Skin of body (tissue), 1 donor: ENCODE measurements at regions not wholly inside any gene's neighbourhood (a gene's known extent, or its start where the extent isn't known, plus 50 kb on each side); places are given as distances from the start of the nearest gene placed in this dataset.
"Not testable (repeated sequence)": the region's sequence is repeated elsewhere in the genome, so short reads cannot be mapped to it uniquely, and the experiment has no call there.

ENCODE experiments used
- DNase-seq: peaks from one replicate; lab custom pipeline; 2025; lab: John Stamatoyannopoulos, UW

- DNase-seq, result no peak
These were observed 906.9 kb upstream of the TMEFF2 start for GRCh38 chr2:193101591-193101990.

GRCh38 chr2:193088026-193088425, 893.3 kb upstream of the TMEFF2 start:
- DNase-seq, result no peak

DNA sequence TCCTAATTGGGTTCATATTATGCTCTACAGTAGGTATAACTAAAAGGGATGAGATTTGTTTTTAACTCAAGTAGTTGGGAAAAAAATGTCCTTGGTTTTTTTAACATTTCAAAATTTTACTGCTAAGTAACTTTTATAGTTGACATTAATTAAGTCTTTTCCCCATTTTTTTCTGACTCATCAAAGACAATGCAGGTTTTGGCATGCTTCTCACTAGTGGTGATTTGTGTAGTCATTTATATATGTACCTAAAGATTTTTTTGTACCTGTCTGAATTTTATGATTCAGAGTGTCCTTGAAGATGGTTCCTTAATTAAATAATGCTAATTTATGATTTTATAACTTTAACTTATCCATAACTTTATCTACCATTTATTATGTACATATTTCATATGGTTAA, 882.3 kb upstream of the TMEFF2 start:
- DNase-seq, result no peak

DNA sequence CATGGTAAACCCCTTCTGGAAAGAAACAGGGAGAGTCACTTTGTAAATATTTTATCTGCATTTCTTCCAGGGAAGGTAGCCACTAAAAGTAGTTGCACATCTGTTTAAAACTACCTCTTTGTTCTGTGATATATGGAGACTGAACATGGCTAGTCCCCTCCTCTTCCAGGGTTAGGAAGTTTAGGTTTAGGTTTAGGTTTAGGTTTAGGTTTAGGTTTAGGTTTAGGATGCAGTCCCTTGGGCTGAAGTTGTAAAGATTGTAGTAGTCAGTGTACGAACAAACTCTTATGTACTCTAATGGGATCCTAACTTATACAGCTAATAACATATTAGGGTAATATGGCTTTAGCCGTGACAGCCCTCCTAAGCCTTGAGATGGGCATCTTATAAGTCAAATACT, 880.2 kb upstream of the TMEFF2 start:
- no peak for DNase-seq

GRCh38 chr2:193072647-193073046, 877.9 kb upstream of the TMEFF2 start:
- DNase-seq, result no peak

DNA sequence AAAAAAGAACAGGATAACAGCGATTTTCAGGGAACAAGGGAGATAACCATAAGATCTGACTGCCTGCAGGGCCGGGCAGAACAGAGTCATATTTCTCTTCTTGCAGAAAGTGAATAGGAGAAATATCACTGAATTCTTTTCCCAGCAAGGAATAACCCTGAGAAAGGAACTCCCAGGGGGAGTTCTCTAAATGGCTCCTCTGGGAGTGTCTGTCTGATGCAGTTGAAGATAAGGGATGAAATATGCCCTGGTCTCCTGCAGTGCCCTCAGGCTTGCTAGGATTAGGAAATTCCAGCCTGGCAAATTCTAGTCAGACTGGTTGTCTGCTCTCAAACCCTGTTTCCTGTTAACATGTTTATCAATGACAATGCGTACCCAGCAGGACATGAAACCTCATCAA, 830.8 kb upstream of the TMEFF2 start:
- DNase-seq, result not testable (repeated sequence)

DNA sequence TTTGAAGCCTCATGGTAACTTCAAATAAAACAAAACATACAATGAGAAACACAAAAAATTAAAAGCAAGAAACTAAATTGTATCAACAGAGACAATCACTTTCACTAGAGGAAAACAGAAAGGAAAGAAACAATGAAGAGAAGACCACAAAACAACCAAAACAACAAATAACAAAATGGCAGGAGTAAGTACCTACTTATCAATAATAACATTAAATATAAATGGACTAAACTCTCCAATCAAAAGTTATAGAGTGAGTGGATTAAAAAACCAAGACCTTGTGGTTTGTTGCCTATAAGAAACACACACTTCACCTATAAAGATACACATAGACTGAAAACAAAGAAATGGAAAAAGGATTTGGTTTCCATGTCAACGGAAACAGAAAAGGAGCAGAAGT, 830.1 kb upstream of the TMEFF2 start:
- no peak for DNase-seq

GRCh38 chr2:193011870-193012269, 817.1 kb upstream of the TMEFF2 start:
- DNase-seq, result no peak

DNA sequence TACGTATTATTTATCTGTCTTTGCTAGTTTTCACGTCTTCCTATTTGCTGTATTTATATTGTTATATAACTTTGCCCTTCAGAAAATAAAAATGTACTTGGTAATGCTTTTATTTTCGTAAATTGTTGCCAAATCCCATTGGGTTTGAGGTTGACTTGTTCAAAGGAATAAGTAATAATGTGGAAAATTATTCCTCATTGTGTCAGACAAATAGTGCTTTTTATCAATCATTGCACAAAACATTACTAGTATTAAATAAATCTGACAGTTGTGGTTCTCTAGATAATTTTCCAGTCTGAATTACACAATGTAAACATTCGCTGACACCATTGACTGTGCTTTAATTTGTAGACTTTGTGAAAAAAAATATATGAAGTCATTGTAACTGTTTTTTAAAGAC, 798.3 kb upstream of the TMEFF2 start:
- DNase-seq, result no peak

DNA sequence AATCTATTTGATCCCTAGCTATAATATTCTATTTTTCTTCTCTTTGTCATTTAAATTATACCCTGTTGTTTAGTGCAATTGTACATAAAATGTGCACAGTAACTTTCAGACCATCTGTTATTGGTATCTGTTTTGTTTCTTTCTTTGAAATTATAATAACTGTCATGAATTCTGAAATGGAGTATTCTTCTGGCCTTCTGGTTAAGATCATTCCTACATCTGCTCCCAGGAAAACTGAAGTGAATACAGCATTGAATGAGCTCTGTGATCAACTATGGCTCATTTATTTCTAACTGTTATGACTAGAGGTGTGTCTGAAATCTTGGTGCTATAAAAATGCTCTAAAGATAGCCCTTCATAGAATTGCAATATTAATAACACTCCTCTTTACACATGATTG, 788.4 kb upstream of the TMEFF2 start:
- DNase-seq, result no peak

DNA sequence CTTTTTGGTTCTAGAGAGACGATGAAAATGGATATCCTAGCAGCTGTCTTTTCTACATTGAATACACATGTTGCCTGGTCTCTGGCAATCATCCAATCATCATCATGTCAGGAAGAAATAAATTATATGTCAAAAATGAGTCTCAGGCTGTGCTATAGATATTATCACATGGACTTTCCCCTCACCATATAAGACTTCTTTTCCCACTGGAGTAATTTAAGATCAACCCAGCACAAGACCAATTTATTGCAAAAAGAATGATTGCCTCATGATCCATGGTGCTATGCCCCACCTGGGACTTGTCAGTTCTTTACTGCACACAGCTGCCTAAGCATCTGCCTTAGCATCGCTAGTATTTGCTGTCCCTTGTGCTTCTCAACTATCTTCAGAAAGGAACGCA, 783.7 kb upstream of the TMEFF2 start:
- DNase-seq, result peak; percentile 82

GRCh38 chr2:192971981-192972380, 777.2 kb upstream of the TMEFF2 start:
- DNase-seq, result no peak

- no peak for DNase-seq
These were observed 774.3 kb upstream of the TMEFF2 start for GRCh38 chr2:192969055-192969454.

DNA sequence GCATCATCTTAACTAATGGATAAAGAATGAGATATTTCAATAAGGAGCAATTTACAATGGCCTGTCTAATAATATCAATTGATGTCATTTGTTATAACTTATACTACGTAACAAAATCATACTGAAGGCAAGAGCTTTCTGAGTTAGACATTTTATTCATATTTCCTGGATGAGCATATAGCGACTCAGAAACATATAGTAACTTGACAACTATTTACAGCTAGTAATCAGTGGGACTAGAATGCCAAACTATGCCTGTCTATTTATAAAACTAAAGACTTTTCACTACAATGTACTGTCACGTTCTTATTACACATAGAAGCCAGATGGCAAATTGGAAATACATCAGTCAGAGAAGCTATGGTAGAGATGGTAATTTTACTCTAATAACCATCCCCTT, 766.2 kb upstream of the TMEFF2 start:
- no peak for DNase-seq

DNA sequence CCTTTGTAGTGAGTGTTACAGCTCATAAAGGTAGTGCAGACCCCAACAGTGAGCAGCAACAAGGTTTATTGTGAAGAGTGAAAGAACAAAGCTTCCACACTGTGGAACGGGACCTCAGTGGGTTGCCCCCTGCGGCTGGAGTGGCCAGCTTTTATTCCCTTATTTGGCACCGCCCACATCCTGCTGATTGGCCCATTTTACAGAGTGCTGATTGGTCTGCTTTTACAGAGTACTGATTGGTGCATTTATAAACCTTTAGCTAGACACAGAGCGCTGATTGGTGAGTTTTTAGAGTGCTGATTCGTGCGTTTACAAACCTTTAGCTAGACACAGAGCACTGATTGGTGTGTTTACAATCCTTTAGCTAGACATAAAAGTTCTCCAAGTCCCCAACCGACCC, 763.9 kb upstream of the TMEFF2 start:
- not testable (repeated sequence) for DNase-seq

DNA sequence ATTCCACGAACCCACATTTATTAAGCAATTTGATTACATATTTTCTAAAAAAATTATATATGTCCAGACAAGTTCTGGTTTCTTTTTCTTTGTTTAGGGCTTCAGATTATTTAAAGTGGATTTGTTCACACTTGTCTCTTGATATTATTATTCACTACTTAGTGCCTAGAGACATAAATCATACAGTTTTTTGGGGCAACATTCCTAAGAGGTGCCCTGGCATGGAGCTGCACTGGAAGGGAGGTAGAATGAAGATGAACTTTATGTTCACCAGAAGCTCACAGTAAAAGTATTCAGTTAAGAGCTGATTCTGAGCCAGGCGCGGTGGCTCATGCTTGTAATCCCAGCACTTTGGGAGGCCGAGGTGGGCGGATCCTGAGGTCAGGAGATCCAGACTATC, 762.7 kb upstream of the TMEFF2 start:
- DNase-seq, result no peak

DNA sequence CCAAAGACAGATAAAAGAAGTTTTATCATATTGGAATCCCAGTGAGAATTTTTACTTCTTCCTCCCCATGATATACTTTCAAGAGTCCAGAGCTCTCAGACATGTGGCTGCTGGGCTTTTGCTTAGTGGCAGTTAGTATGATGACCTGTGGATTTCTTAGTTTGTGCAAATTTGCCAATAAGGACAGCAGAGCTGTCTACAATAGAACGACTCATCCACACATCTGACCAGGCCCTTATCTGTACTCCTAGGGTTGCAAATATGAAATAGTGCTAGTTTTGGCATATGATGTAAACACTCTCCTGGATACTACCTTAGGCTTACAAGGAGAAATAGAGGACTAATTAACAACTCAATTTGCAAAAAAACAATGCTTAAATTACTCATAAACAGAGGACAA, 758.4 kb upstream of the TMEFF2 start:
- DNase-seq, result no peak

GRCh38 chr2:192952245-192952644, 757.5 kb upstream of the TMEFF2 start:
- no peak for DNase-seq

GRCh38 chr2:192948316-192948715, 753.6 kb upstream of the TMEFF2 start:
- DNase-seq, result peak; percentile 42

DNA sequence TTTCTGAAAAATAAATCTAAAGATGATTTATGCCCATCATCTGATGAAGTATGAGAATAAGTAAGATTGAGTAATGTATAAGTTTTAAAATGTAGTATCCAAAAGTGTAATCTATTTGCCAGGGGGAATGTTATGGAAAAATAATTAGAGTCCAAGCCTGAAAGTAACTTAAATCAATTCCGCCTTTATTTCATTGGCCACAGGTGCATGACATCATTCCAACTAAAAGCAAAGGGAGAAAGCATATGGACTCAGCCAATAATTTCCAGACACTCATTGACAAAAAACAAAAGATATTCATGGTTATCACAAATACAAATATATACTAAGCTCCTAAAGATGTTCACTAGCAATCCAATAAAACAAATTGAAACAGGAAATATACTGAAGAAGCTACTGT, 752.6 kb upstream of the TMEFF2 start:
- DNase-seq, result no peak

DNA sequence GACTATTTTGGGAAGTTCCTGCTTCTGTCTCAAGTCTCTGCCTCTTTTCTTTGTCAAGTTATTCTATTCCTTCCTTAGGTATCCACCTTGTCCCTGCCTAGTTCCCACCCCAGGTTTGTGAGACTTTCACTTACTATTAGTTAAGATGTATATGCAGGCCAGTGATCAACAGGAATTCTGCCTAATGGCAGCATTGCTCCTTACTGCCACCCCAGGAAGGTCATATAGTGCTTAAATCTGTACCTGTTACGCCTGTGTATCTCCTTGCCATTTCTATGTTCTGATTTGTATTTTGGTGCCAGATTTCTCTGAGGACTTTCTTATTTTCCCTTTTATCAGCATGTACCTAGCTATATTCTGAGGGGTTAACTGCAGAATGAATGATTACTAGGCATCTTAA, 746.0 kb upstream of the TMEFF2 start:
- DNase-seq, result no peak

- peak; percentile 54 for DNase-seq
These were observed 737.6 kb upstream of the TMEFF2 start for GRCh38 chr2:192932376-192932775.

- not testable (repeated sequence) for DNase-seq
These were observed 726.9 kb upstream of the TMEFF2 start for GRCh38 chr2:192921631-192922030.

- peak; percentile 22 for DNase-seq
These were observed 706.7 kb upstream of the TMEFF2 start for GRCh38 chr2:192901446-192901845.

GRCh38 chr2:192899466-192899865, 704.7 kb upstream of the TMEFF2 start:
- DNase-seq, result no peak
